GM10266 (cell line): ENCODE measurements at regions not wholly inside any gene's neighbourhood (a gene's known extent, or its start where the extent isn't known, plus 50 kb on each side); places are given as distances from the start of the nearest gene placed in this dataset.

ENCODE experiments used
- DNase-seq: peaks from one replicate; pipeline ENCODE4 v3.0.0; 2012; ENCODE audit errors: extremely low spot score
- TF ChIP-seq, protein P1 (sequence below): IDR thresholded peaks from 2 replicates; pipeline ENCODE4 v1.5.1; 2012; ENCODE audit warnings: mild to moderate bottlenecking, low read depth; ENCODE audit not compliant: control insufficient read depth, insufficient read depth; ENCODE audit errors: missing control alignments

GRCh38 chr10:8227246-8227645 lies 172.8 kb downstream of the GATA3 start:
- DNase-seq, result no peak
- TF ChIP-seq, protein P1, sequence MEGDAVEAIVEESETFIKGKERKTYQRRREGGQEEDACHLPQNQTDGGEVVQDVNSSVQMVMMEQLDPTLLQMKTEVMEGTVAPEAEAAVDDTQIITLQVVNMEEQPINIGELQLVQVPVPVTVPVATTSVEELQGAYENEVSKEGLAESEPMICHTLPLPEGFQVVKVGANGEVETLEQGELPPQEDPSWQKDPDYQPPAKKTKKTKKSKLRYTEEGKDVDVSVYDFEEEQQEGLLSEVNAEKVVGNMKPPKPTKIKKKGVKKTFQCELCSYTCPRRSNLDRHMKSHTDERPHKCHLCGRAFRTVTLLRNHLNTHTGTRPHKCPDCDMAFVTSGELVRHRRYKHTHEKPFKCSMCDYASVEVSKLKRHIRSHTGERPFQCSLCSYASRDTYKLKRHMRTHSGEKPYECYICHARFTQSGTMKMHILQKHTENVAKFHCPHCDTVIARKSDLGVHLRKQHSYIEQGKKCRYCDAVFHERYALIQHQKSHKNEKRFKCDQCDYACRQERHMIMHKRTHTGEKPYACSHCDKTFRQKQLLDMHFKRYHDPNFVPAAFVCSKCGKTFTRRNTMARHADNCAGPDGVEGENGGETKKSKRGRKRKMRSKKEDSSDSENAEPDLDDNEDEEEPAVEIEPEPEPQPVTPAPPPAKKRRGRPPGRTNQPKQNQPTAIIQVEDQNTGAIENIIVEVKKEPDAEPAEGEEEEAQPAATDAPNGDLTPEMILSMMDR, result no peak

DNA sequence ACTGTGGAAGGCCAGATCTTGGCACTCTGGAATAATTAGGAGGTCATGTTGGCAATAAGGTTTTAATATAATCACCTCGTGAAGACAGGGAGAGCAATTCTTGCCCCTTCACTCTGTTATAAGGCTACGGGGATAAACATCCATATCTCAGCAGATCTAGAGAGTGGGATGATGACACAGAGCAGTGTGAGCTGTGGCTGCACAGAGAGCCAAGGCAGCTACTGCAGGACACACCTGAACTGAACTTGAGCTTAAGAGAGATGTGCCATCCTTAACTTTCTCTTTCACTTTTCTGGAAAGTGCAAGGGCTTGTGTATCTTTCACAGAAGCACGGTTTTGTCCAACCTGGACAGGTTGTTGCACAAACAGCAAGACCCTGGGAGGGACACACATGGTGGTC lies 174.7 kb downstream of the GATA3 start:
- no peak for DNase-seq
- TF ChIP-seq, protein P1, result no peak

DNA sequence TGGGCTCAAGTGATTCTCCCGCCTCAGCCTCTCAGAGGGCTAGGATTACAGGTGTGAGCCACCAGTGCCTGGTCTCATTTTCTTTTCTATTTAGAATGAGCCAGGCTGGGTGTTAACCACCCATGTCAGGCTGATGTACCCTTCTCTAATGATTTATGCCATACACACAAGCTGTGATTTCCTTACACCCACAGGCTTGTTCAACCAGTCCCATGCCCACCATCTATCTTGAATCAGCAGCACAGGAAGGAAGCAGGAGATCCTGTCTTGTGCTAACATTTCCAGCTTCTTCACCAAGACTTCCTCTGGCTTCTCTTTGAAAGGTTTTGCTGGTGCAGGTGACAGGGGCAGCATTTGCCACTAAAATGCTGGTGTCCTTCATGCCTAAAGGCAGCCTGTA lies 176.4 kb downstream of the GATA3 start:
- no peak for DNase-seq
- TF ChIP-seq, protein P1, result no peak

DNA sequence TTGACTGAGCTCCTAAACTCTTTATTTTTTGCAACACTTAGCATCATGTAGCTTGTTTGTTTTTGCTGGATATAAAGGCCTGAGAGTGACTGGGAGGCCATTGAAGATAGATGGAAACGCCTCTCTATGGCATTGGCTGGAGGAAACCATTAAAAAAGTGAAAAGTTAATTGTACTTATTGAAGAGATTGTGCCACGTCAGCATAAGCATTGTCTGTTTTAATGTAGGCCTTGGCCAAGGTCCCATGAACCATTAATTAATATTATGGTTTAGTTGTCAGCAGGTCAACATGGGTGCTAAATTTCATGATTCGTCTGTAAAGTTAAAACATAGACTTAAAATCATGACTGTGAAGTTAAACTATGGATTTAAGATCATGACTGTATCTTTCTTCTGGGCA lies 178.6 kb downstream of the GATA3 start:
- DNase-seq, result no peak
- TF ChIP-seq, protein P1, result no peak

DNA sequence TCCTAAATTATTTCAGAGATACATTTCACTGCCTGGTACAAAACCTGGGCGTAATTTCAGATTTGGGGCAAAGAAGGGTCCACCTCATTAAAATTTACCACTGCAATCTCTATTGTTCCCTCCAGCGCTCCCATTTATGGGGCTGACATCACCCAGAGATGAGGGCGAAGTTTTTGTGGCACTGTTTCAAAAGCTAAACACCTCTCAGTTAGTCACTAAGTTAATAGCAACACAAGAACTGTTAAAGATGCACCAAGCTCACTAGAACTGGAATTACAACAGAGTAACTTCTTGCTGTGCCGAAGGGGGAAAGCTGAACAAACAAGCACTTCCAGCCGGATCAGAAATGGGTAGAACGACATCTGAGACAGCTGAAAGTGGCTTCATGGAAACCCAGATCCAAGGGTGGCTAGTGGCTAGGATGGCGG lies 179.4 kb downstream of the GATA3 start:
- TF ChIP-seq, protein P1, result no peak
- DNase-seq, result no peak

DNA sequence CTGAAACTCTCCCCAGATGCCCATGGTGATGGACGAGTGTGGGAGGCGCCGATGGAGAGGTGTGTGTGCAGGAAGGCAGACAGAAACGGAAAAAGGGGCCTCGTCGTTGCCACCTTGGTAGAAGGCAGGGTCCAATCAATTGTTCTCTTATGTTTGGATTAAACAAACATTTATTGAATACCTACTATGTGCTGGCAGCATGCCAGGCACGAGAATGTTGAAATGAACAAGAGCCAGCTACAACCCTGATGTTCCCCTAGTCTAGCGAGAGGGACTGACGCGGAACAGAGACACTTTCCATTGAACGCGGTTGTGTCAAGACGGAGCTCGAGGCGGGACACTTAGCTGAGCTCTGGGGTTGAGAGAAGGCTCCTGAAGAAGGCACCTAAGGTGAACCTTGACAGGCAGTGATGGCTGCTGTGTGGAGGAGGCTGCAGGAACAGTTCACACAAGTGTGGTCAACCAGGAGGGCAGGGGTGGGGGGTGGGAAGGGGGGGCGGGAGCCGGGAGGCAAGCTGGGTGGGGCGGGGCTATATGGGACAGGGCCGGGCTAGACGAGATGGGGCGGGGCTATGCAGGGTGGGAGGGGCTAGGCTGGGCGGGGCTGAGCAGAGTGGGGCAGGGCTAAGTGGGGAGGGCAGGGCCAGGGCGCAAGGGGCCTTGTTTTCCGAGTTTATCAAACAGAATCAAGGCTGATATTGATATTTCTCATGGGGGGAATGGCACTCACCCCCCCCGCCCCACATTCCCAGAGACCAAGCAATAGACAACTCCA lies 181.0 kb downstream of the GATA3 start:
- TF ChIP-seq, protein P1, result no peak
- no peak for DNase-seq

- TF ChIP-seq, protein P1, result no peak
- no peak for DNase-seq
Measured at GRCh38 chr10:8238986-8239385, 184.5 kb downstream of the GATA3 start.
